ENCODE measurements at regions not wholly inside any gene's neighbourhood (a gene's known extent, or its start where the extent isn't known, plus 50 kb on each side); places are given as distances from the start of the nearest gene placed in this dataset.

DNA sequence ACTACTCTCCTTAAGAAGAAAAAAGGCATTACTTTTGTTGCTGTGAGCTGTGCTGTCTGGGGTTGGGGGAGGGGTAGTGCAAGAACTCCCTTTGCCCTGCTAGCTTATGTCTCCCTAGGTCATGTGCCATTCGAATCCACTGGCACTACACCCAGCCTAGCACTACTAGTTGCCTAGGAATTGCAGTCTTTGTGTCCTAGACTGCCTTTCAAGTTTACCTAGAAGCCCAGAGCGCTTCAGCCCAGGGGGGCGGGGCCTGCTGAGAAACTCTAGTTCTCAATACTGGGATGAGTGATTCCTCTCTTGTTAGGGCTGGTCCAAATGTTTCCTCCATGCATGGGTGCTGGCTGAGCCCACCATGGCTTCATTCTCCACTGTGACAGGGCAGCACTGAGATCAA lies 1011.5 kb downstream of the PCDH19 start:
- ATAC-seq = no peak
- ChIA-PET POLR2A (no interaction called here), CTCF (no interaction called here)
- no peak for DNase-seq (ENCODE audit: low read depth in 1 of 2, low spot score in 1 of 2)
- H3K27ac ChIP-seq = no peak overlapping the region
- FAIRE-seq = no peak
- no peaks in the 10 kb centered on the region for H3K4me1 ChIP-seq
- TF ChIP-seq RAD21 (conservative IDR thresholded peaks at IDR 0.05 in 1 of 2, IDR thresholded peaks at IDR 0.05 in 1 of 2) (no peak), NPAS2 (CRISPR knock-in tag; IDR thresholded peaks at IDR 0.05; ENCODE audit: borderline replicate concordance) (no peak), CHD4 (IDR thresholded peaks at IDR 0.05; ENCODE audit: borderline replicate concordance) (no peak), ZC3H11A (IDR thresholded peaks at IDR 0.05) (no peak), JUNB (IDR thresholded peaks at IDR 0.05) (no peak), FOSB (CRISPR knock-in tag; IDR thresholded peaks at IDR 0.05) (no peak)
- TF ChIP-seq, protein P1, sequence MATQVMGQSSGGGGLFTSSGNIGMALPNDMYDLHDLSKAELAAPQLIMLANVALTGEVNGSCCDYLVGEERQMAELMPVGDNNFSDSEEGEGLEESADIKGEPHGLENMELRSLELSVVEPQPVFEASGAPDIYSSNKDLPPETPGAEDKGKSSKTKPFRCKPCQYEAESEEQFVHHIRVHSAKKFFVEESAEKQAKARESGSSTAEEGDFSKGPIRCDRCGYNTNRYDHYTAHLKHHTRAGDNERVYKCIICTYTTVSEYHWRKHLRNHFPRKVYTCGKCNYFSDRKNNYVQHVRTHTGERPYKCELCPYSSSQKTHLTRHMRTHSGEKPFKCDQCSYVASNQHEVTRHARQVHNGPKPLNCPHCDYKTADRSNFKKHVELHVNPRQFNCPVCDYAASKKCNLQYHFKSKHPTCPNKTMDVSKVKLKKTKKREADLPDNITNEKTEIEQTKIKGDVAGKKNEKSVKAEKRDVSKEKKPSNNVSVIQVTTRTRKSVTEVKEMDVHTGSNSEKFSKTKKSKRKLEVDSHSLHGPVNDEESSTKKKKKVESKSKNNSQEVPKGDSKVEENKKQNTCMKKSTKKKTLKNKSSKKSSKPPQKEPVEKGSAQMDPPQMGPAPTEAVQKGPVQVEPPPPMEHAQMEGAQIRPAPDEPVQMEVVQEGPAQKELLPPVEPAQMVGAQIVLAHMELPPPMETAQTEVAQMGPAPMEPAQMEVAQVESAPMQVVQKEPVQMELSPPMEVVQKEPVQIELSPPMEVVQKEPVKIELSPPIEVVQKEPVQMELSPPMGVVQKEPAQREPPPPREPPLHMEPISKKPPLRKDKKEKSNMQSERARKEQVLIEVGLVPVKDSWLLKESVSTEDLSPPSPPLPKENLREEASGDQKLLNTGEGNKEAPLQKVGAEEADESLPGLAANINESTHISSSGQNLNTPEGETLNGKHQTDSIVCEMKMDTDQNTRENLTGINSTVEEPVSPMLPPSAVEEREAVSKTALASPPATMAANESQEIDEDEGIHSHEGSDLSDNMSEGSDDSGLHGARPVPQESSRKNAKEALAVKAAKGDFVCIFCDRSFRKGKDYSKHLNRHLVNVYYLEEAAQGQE (IDR thresholded peaks at IDR 0.05) = no peak
- TF ChIP-seq, protein P2, sequence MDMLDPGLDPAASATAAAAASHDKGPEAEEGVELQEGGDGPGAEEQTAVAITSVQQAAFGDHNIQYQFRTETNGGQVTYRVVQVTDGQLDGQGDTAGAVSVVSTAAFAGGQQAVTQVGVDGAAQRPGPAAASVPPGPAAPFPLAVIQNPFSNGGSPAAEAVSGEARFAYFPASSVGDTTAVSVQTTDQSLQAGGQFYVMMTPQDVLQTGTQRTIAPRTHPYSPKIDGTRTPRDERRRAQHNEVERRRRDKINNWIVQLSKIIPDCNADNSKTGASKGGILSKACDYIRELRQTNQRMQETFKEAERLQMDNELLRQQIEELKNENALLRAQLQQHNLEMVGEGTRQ (IDR thresholded peaks at IDR 0.05) = no peak
- TF ChIP-seq, protein P3, sequence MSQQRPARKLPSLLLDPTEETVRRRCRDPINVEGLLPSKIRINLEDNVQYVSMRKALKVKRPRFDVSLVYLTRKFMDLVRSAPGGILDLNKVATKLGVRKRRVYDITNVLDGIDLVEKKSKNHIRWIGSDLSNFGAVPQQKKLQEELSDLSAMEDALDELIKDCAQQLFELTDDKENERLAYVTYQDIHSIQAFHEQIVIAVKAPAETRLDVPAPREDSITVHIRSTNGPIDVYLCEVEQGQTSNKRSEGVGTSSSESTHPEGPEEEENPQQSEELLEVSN (IDR thresholded peaks at IDR 0.05; ENCODE audit: borderline replicate concordance, low read depth) = no peak
- TF ChIP-seq, protein P4, sequence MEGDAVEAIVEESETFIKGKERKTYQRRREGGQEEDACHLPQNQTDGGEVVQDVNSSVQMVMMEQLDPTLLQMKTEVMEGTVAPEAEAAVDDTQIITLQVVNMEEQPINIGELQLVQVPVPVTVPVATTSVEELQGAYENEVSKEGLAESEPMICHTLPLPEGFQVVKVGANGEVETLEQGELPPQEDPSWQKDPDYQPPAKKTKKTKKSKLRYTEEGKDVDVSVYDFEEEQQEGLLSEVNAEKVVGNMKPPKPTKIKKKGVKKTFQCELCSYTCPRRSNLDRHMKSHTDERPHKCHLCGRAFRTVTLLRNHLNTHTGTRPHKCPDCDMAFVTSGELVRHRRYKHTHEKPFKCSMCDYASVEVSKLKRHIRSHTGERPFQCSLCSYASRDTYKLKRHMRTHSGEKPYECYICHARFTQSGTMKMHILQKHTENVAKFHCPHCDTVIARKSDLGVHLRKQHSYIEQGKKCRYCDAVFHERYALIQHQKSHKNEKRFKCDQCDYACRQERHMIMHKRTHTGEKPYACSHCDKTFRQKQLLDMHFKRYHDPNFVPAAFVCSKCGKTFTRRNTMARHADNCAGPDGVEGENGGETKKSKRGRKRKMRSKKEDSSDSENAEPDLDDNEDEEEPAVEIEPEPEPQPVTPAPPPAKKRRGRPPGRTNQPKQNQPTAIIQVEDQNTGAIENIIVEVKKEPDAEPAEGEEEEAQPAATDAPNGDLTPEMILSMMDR (IDR thresholded peaks at IDR 0.05) = no peak
- H3K4me3 ChIP-seq = no peak overlapping the region
- WGBS (ENCODE audit: missing lambda C conversion rate) = 4% methylated on average over 3 of the region's 3 CpGs
- no peaks in the 10 kb centered on the region for H3K9me3 ChIP-seq
- H3K4me2 ChIP-seq = no peak overlapping the region

DNA sequence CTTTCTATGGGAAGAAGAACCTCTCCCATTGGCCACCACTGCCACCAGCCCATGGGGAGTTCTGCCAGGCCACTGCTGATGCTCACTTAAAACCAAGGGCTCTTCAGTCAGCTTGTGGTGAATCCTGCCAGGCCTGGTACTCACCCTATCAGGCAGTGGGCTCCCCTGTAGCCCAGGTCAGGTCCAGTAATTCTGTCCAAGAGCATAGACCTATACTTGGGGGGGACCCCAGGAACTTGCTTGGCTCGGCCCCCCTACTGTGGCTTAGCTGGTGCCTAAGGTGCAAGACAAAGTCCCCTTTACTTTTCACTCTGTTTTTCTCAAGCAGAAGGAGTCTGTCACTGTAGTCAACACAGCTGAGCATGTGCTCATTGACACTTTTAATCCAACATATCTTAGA lies 1012.2 kb downstream of the PCDH19 start:
- POLR2A ChIA-PET = no interaction called here
- no peaks in the 10 kb centered on the region for H3K9me3 ChIP-seq
- no peak for DNase-seq (ENCODE audit: low read depth in 1 of 2, low spot score in 1 of 2)
- no peaks in the 10 kb centered on the region for H3K4me1 ChIP-seq
- no peak overlapping the region for H3K4me3 ChIP-seq
- no peak for FAIRE-seq
- TF ChIP-seq FOSB (CRISPR knock-in tag; IDR thresholded peaks at IDR 0.05) = no peak
- no peak for TF ChIP-seq RARB (CRISPR knock-in tag; IDR thresholded peaks at IDR 0.05)
- TF ChIP-seq, protein P1 (IDR thresholded peaks at IDR 0.05) = no peak
- TF ChIP-seq SMC3 (IDR thresholded peaks at IDR 0.05) = no peak
- no peak for TF ChIP-seq HOXB13 (CRISPR knock-in tag; IDR thresholded peaks at IDR 0.05; ENCODE audit: low read depth)
- ATAC-seq = no peak
- no CpG with 5 or more reads among the region's 1 CpG for WGBS (ENCODE audit: missing lambda C conversion rate)
- no peak overlapping the region for H3K4me2 ChIP-seq
- H3K27ac ChIP-seq = no peak overlapping the region
- CTCF ChIA-PET = interaction anchor here (0.6 kb wide), 1 partner anchor 44 kb away, joined by 3 read pairs; no protein-coding TSS in a partner anchor

Data from A549 (cell line).